ENCODE measurements at regions not wholly inside any gene's neighbourhood (a gene's known extent, or its start where the extent isn't known, plus 50 kb on each side); places are given as distances from the start of the nearest gene placed in this dataset.

GRCh38 chr7:20959281-20959680, 172.6 kb upstream of the SP8 start:
- Mint-ChIP-seq H3K27me3 (no peaks in the 10 kb centered on the region), H3K4me1 (ENCODE audit: low read depth) (no peaks in the 10 kb centered on the region), H3K9me3 (no peaks in the 10 kb centered on the region), H3K4me3 (no peak overlapping the region), H3K27ac (no peak overlapping the region), H3K36me3 (ENCODE audit: low read depth) (no peaks in the 10 kb centered on the region)
- H3K4me3 ChIP-seq (ENCODE audit: low read length): no peak overlapping the region
- no peak overlapping the region for H3K27ac ChIP-seq (ENCODE audit: low read depth in 1 of 2, low read length in 2 of 2)
- intact Hi-C loops (cut with DNase I, micrococcal nuclease): no loop called here
- no peaks in the 10 kb centered on the region for H3K36me3 ChIP-seq (ENCODE audit: insufficient read depth, low read length)
- ATAC-seq (ENCODE audit: poor library complexity) (no peak), DNase-seq (no peak)
- H3K9me3 ChIP-seq (ENCODE audit: control insufficient read depth in 1 of 2, insufficient read depth in 1 of 2, low read length in 2 of 2): no peaks in the 10 kb centered on the region
- TF ChIP-seq CTCF (IDR thresholded peaks at IDR 0.05): no peak
- no peaks in the 10 kb centered on the region for H3K4me1 ChIP-seq (ENCODE audit: insufficient read depth, low read length)
- ChIA-PET CTCF (no interaction called here), POLR2A (no interaction called here)
- H3K27me3 ChIP-seq (ENCODE audit: control insufficient read depth in 1 of 2, insufficient read depth in 2 of 2, low read length in 2 of 2): no peaks in the 10 kb centered on the region

GRCh38 chr7:20963556-20964280, 177.0 kb upstream of the SP8 start:
- POLR2A ChIA-PET: no interaction called here
- Mint-ChIP-seq H3K36me3 (ENCODE audit: low read depth) (no peaks in the 10 kb centered on the region), H3K4me1 (ENCODE audit: low read depth) (no peaks in the 10 kb centered on the region), H3K27ac (no peak overlapping the region), H3K4me3 (no peak overlapping the region), H3K27me3 (no peaks in the 10 kb centered on the region), H3K9me3 (no peaks in the 10 kb centered on the region)
- TF ChIP-seq CTCF (IDR thresholded peaks at IDR 0.05): no peak
- no peak for ATAC-seq (ENCODE audit: poor library complexity)
- intact Hi-C loops (cut with DNase I, micrococcal nuclease): no loop called here
- H3K4me1 ChIP-seq (ENCODE audit: insufficient read depth, low read length): no peaks in the 10 kb centered on the region
- no peak for DNase-seq
- H3K4me3 ChIP-seq (ENCODE audit: low read length): no peak overlapping the region
- CTCF ChIA-PET: no interaction called here
- H3K9me3 ChIP-seq (ENCODE audit: control insufficient read depth in 1 of 2, insufficient read depth in 1 of 2, low read length in 2 of 2): no peaks in the 10 kb centered on the region
- no peaks in the 10 kb centered on the region for H3K27me3 ChIP-seq (ENCODE audit: control insufficient read depth in 1 of 2, insufficient read depth in 2 of 2, low read length in 2 of 2)
- no peak overlapping the region for H3K27ac ChIP-seq (ENCODE audit: low read depth in 1 of 2, low read length in 2 of 2)
- no peaks in the 10 kb centered on the region for H3K36me3 ChIP-seq (ENCODE audit: insufficient read depth, low read length)

GRCh38 chr7:20964281-20964918, 177.7 kb upstream of the SP8 start:
- Mint-ChIP-seq H3K36me3 (ENCODE audit: low read depth) (no peaks in the 10 kb centered on the region), H3K4me1 (ENCODE audit: low read depth) (no peaks in the 10 kb centered on the region)
- ATAC-seq (ENCODE audit: poor library complexity): no peak

More at GRCh38 chr7:20964281-20964918, 177.7 kb upstream of the SP8 start:
- POLR2A ChIA-PET: no interaction called here
- H3K27me3 Mint-ChIP-seq: no peaks in the 10 kb centered on the region
- CTCF ChIA-PET: no interaction called here
- H3K4me3 Mint-ChIP-seq: no peak overlapping the region
- Histone ChIP-seq H3K36me3 (ENCODE audit: insufficient read depth, low read length) (no peaks in the 10 kb centered on the region), H3K4me1 (ENCODE audit: insufficient read depth, low read length) (no peaks in the 10 kb centered on the region), H3K27ac (ENCODE audit: low read depth in 1 of 2, low read length in 2 of 2) (no peak overlapping the region), H3K4me3 (ENCODE audit: low read length) (no peak overlapping the region), H3K27me3 (ENCODE audit: control insufficient read depth in 1 of 2, insufficient read depth in 2 of 2, low read length in 2 of 2) (no peaks in the 10 kb centered on the region), H3K9me3 (ENCODE audit: control insufficient read depth in 1 of 2, insufficient read depth in 1 of 2, low read length in 2 of 2) (no peaks in the 10 kb centered on the region)
- intact Hi-C loops (cut with DNase I, micrococcal nuclease): no loop called here
- H3K9me3 Mint-ChIP-seq: no peaks in the 10 kb centered on the region
- H3K27ac Mint-ChIP-seq: no peak overlapping the region
- TF ChIP-seq CTCF (IDR thresholded peaks at IDR 0.05): no peak
- DNase-seq: no peak
